ENCODE measurements at regions not wholly inside any gene's neighbourhood (a gene's known extent, or its start where the extent isn't known, plus 50 kb on each side); places are given as distances from the start of the nearest gene placed in this dataset.
"Not testable (repeated sequence)": the region's sequence is repeated elsewhere in the genome, so short reads cannot be mapped to it uniquely, and the experiment has no call there.

GRCh38 chr11:69877235-69877634, 58.0 kb upstream of the FGF3 start:
- H3K4me3 ChIP-seq (ENCODE audit: low read length) = no peak overlapping the region
- Mint-ChIP-seq H3K36me3 (ENCODE audit: low read depth) (no peaks in the 10 kb centered on the region), H3K9me3 (peaks cover 4% of the 10 kb centered on the region), H3K27ac (no peak overlapping the region), H3K4me1 (peaks cover 2% of the 10 kb centered on the region), H3K4me3 (no peak overlapping the region), H3K27me3 (ENCODE audit: insufficient read depth) (peaks cover 4% of the 10 kb centered on the region)
- H3K4me1 ChIP-seq (ENCODE audit: control insufficient read depth, insufficient read depth, low read length) = no peaks in the 10 kb centered on the region
- 94 to 100% methylated on average over 6 to 8 of the region's 8 CpGs for WGBS, 2 experiments (ENCODE audit: insufficient coverage in 1 of 2, insufficient read length in 1 of 2)
- no peak overlapping the region for H3K9ac ChIP-seq (ENCODE audit: extremely low read depth, low read length, poor library complexity, severe bottlenecking)
- H3K9me3 ChIP-seq (ENCODE audit: control insufficient read depth, low read length) = no peaks in the 10 kb centered on the region
- H3K27me3 ChIP-seq (ENCODE audit: control insufficient read depth, insufficient read depth, low read length, poor library complexity, severe bottlenecking) = no peaks in the 10 kb centered on the region
- DNase-seq = peak; percentile 30
- no peak overlapping the region for H3K27ac ChIP-seq (ENCODE audit: low read depth, low read length)
- TF ChIP-seq CTCF (conservative IDR thresholded peaks at IDR 0.05) = no peak
- no peaks in the 10 kb centered on the region for H3K36me3 ChIP-seq (ENCODE audit: control insufficient read depth, insufficient read depth, low read length)

GRCh38 chr11:69877704-69878103, 58.5 kb upstream of the FGF3 start:
- not testable (repeated sequence) for H3K9me3 Mint-ChIP-seq; H3K36me3 Mint-ChIP-seq (ENCODE audit: low read depth); H3K27ac Mint-ChIP-seq; H3K4me1 Mint-ChIP-seq; H3K36me3 ChIP-seq (ENCODE audit: control insufficient read depth, insufficient read depth, low read length); H3K27ac ChIP-seq (ENCODE audit: low read depth, low read length); H3K4me3 ChIP-seq (ENCODE audit: low read length); H3K27me3 ChIP-seq (ENCODE audit: control insufficient read depth, insufficient read depth, low read length, poor library complexity, severe bottlenecking); H3K4me3 Mint-ChIP-seq; H3K4me1 ChIP-seq (ENCODE audit: control insufficient read depth, insufficient read depth, low read length); H3K9ac ChIP-seq (ENCODE audit: extremely low read depth, low read length, poor library complexity, severe bottlenecking); H3K9me3 ChIP-seq (ENCODE audit: control insufficient read depth, low read length); H3K27me3 Mint-ChIP-seq (ENCODE audit: insufficient read depth)
- peak; percentile 10 for DNase-seq
- WGBS, 2 experiments (ENCODE audit: insufficient coverage in 1 of 2, insufficient read length in 1 of 2) = 91 to 92% methylated on average over 5 to 7 of the region's 7 CpGs

- Histone ChIP-seq H3K4me1 (ENCODE audit: control insufficient read depth, insufficient read depth, low read length) (no peaks in the 10 kb centered on the region), H3K36me3 (ENCODE audit: control insufficient read depth, insufficient read depth, low read length) (no peaks in the 10 kb centered on the region), H3K9ac (ENCODE audit: extremely low read depth, low read length, poor library complexity, severe bottlenecking) (no peak overlapping the region), H3K4me3 (ENCODE audit: low read length) (no peak overlapping the region), H3K27me3 (ENCODE audit: control insufficient read depth, insufficient read depth, low read length, poor library complexity, severe bottlenecking) (no peaks in the 10 kb centered on the region), H3K9me3 (ENCODE audit: control insufficient read depth, low read length) (no peaks in the 10 kb centered on the region), H3K27ac (ENCODE audit: low read depth, low read length) (no peak overlapping the region)
- DNase-seq = peak; percentile 41
- Mint-ChIP-seq H3K4me3 (no peak overlapping the region), H3K27ac (no peak overlapping the region), H3K36me3 (ENCODE audit: low read depth) (no peaks in the 10 kb centered on the region), H3K9me3 (no peaks in the 10 kb centered on the region), H3K4me1 (peaks cover 2% of the 10 kb centered on the region), H3K27me3 (ENCODE audit: insufficient read depth) (peaks cover 1% of the 10 kb centered on the region)
- 90 to 96% methylated on average over 8 to 12 of the region's 12 CpGs for whole genome bisulfite sequencing, 2 experiments (ENCODE audit: insufficient coverage in 1 of 2, insufficient read length in 1 of 2)
- no peak for TF ChIP-seq CTCF (conservative IDR thresholded peaks at IDR 0.05)
These were observed 59.1 kb upstream of the FGF3 start for GRCh38 chr11:69878144-69878883.

Measured in endodermal cell (in vitro differentiated cells).